HL-60 (cell line): ENCODE measurements at regions not wholly inside any gene's neighbourhood (a gene's known extent, or its start where the extent isn't known, plus 50 kb on each side); places are given as distances from the start of the nearest gene placed in this dataset.

ENCODE experiments used
- POLR2AphosphoS5 ChIP-seq: IDR thresholded peaks from 2 replicates; pipeline ENCODE4 v1.6.1; 2012; ENCODE audit warnings: low read depth
- TF ChIP-seq, protein P1 (sequence below): IDR thresholded peaks from one replicate; pipeline ENCODE4 v1.5.1; 2011; ENCODE audit warnings: low read length, control low read depth, inconsistent platforms; ENCODE audit not compliant: insufficient read depth
- TF ChIP-seq, protein P2 (sequence below): IDR thresholded peaks from 2 replicates; pipeline ENCODE4 v1.6.1; 2012; ENCODE audit warnings: low read depth; ENCODE audit not compliant: insufficient replicate concordance

DNA sequence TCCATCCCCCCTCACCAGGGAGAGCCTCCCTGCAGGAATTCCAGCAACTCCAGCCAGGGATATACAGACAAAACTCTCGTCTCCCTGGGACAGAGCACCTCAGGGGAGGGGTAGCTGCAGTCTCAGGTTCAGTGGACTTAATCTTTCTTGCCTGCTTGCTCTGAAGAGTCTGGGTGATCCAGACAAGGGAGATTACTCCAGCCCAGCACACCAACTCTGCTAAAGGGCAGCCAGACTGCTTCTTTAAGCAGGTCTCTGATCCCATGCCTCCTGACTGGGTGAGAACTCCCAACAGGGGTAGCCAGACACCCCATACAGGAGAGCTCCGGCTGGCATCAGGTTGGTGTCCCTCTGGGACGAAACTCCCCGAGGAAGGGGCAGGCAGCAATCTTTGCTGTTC, 888.7 kb downstream of the RAB28 start:
- TF ChIP-seq, protein P1, sequence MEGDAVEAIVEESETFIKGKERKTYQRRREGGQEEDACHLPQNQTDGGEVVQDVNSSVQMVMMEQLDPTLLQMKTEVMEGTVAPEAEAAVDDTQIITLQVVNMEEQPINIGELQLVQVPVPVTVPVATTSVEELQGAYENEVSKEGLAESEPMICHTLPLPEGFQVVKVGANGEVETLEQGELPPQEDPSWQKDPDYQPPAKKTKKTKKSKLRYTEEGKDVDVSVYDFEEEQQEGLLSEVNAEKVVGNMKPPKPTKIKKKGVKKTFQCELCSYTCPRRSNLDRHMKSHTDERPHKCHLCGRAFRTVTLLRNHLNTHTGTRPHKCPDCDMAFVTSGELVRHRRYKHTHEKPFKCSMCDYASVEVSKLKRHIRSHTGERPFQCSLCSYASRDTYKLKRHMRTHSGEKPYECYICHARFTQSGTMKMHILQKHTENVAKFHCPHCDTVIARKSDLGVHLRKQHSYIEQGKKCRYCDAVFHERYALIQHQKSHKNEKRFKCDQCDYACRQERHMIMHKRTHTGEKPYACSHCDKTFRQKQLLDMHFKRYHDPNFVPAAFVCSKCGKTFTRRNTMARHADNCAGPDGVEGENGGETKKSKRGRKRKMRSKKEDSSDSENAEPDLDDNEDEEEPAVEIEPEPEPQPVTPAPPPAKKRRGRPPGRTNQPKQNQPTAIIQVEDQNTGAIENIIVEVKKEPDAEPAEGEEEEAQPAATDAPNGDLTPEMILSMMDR: no peak
- no peak for TF ChIP-seq POLR2AphosphoS5
- TF ChIP-seq, protein P2, sequence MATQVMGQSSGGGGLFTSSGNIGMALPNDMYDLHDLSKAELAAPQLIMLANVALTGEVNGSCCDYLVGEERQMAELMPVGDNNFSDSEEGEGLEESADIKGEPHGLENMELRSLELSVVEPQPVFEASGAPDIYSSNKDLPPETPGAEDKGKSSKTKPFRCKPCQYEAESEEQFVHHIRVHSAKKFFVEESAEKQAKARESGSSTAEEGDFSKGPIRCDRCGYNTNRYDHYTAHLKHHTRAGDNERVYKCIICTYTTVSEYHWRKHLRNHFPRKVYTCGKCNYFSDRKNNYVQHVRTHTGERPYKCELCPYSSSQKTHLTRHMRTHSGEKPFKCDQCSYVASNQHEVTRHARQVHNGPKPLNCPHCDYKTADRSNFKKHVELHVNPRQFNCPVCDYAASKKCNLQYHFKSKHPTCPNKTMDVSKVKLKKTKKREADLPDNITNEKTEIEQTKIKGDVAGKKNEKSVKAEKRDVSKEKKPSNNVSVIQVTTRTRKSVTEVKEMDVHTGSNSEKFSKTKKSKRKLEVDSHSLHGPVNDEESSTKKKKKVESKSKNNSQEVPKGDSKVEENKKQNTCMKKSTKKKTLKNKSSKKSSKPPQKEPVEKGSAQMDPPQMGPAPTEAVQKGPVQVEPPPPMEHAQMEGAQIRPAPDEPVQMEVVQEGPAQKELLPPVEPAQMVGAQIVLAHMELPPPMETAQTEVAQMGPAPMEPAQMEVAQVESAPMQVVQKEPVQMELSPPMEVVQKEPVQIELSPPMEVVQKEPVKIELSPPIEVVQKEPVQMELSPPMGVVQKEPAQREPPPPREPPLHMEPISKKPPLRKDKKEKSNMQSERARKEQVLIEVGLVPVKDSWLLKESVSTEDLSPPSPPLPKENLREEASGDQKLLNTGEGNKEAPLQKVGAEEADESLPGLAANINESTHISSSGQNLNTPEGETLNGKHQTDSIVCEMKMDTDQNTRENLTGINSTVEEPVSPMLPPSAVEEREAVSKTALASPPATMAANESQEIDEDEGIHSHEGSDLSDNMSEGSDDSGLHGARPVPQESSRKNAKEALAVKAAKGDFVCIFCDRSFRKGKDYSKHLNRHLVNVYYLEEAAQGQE: no peak
